Stomach (tissue), 4 donors: ENCODE measurements at regions not wholly inside any gene's neighbourhood (a gene's known extent, or its start where the extent isn't known, plus 50 kb on each side); places are given as distances from the start of the nearest gene placed in this dataset.
"Not testable (repeated sequence)": the region's sequence is repeated elsewhere in the genome, so short reads cannot be mapped to it uniquely, and the experiment has no call there.

Experiments used
- POLR2A ChIP-seq, 4 donors: fragments of 450-650 bp; IDR thresholded peaks; one replicate each; pipeline ENCODE4 v1.6.1; 2016; ENCODE audit warnings: antibody characterized with exemption in 4 of 4, control low read depth in 2 of 4, mild to moderate bottlenecking in 1 of 4, moderate library complexity in 1 of 4
- POLR2AphosphoS5 ChIP-seq, 3 donors: sonication (generic); formaldehyde crosslinking; IDR thresholded peaks; one replicate each; pipeline ENCODE4 v1.6.1; 2016; ENCODE audit warnings: antibody characterized with exemption in 3 of 3
- TF ChIP-seq, protein P1 (sequence below), 7 experiments: fragments of 450-650 bp in 4 of 7; fragments of 200-600 bp in 3 of 7; sonication (generic) in 3 of 7; IDR thresholded peaks; one replicate each; pipeline ENCODE4 v1.5.1; 2016 to 2019; ENCODE audit warnings: antibody characterized with exemption in 7 of 7, control low read depth in 2 of 7, mild to moderate bottlenecking in 1 of 7

DNA sequence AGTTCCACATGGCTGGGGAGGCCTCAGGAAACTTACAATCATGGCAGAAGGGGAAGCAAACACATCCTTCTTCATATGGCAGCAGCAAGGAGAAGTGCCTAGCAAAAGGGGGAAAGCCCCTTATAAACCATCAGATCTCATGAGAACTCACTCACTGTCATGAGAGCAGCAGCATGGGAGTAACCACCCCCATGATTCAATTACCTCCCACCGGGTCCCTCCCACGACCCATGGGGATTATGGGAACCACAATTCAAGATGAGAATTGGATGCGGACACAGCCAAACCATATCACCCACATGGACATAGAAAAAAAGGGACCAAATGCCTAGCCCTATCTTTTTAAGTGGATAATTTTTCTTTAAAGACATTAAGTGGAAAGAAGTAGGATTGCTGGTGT, 350.7 kb downstream of the BCL11B start:
- TF ChIP-seq POLR2AphosphoS5, POLR2A (IDR thresholded peaks at IDR 0.05): not testable (repeated sequence)
- TF ChIP-seq, protein P1, sequence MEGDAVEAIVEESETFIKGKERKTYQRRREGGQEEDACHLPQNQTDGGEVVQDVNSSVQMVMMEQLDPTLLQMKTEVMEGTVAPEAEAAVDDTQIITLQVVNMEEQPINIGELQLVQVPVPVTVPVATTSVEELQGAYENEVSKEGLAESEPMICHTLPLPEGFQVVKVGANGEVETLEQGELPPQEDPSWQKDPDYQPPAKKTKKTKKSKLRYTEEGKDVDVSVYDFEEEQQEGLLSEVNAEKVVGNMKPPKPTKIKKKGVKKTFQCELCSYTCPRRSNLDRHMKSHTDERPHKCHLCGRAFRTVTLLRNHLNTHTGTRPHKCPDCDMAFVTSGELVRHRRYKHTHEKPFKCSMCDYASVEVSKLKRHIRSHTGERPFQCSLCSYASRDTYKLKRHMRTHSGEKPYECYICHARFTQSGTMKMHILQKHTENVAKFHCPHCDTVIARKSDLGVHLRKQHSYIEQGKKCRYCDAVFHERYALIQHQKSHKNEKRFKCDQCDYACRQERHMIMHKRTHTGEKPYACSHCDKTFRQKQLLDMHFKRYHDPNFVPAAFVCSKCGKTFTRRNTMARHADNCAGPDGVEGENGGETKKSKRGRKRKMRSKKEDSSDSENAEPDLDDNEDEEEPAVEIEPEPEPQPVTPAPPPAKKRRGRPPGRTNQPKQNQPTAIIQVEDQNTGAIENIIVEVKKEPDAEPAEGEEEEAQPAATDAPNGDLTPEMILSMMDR (IDR thresholded peaks at IDR 0.05), result not testable (repeated sequence)
